ENCODE measurements at regions not wholly inside any gene's neighbourhood (a gene's known extent, or its start where the extent isn't known, plus 50 kb on each side); places are given as distances from the start of the nearest gene placed in this dataset.

GRCh38 chr5:173451031-173451430 is 122.8 kb upstream of the STC2 start:
- no peaks in the 10 kb centered on the region for H3K27me3 ChIP-seq (replicated peaks in 1 of 4; ENCODE audit: control insufficient read depth in 3 of 4, extremely low read depth in 1 of 4, insufficient read depth in 3 of 4, low read length in 3 of 4)
- POLR2A ChIA-PET (ENCODE audit: partially characterized antibody) = no interaction called here
- H2BK5ac ChIP-seq (ENCODE audit: low read depth, low read length) = no peak overlapping the region
- no peak overlapping the region for H2BK120ac ChIP-seq (replicated peaks; ENCODE audit: low read depth, low read length)
- no peak overlapping the region for H4K5ac ChIP-seq (ENCODE audit: insufficient read length, low read depth, low read length)
- H3K9me3 ChIP-seq (ENCODE audit: insufficient read depth in 2 of 2, low read depth in 1 of 2, low read length in 1 of 2) = peaks cover 0 to 4% of the 10 kb centered on the region in 2 experiments; a peak in 1 of 4 replicates
- H3K18ac ChIP-seq (ENCODE audit: extremely low read depth, low read length) = no peak overlapping the region
- no peaks in the 10 kb centered on the region for H3K36me3 ChIP-seq (ENCODE audit: control insufficient read depth in 2 of 4, insufficient read depth in 4 of 4, low read length in 3 of 4)
- no peak overlapping the region for H4K91ac ChIP-seq (replicated peaks; ENCODE audit: insufficient read length, low read length)
- DNase-seq (ENCODE audit: low read depth in 1 of 2, low spot score in 2 of 2) = peak; percentile 3 to 61
- H3K79me2 ChIP-seq (ENCODE audit: control insufficient read depth in 1 of 2, insufficient read depth in 2 of 2, low read length in 2 of 2) = no peaks in the 10 kb centered on the region
- no peak overlapping the region for H2BK15ac ChIP-seq (ENCODE audit: low read length)
- FAIRE-seq = peak; percentile 48
- no peak overlapping the region for H3K56ac ChIP-seq (replicated peaks; ENCODE audit: insufficient read length, low read depth, low read length)
- CTCF ChIA-PET (ENCODE audit: partially characterized antibody) = interaction anchor here (0.7 to 4.0 kb wide), 29 partner anchors 10 to 335 kb away, joined by 3 to 31 read pairs (median 4); no protein-coding TSS in a partner anchor
- no peaks in the 10 kb centered on the region for H4K20me1 ChIP-seq (replicated peaks in 1 of 2; ENCODE audit: control insufficient read depth in 1 of 2, insufficient read depth in 2 of 2, low read length in 2 of 2)
- no peak overlapping the region for H4K8ac ChIP-seq (ENCODE audit: extremely low read depth, insufficient read depth, low read length)
- no peak overlapping the region for H2AK5ac ChIP-seq (ENCODE audit: low read depth, low read length)
- H3K4me1 ChIP-seq (replicated peaks in 1 of 4; ENCODE audit: control insufficient read depth in 3 of 4, insufficient read depth in 4 of 4, low read length in 3 of 4) = no peaks in the 10 kb centered on the region
- no peak overlapping the region for H3K27ac ChIP-seq (ENCODE audit: low read depth, low read length)
- H3K23me2 ChIP-seq (ENCODE audit: low read depth, low read length) = no peaks in the 10 kb centered on the region
- TF ChIP-seq SP1 (IDR thresholded peaks at IDR 0.05; ENCODE audit: low read depth, low read length) (no peak), ZNF274 (IDR thresholded peaks at IDR 0.05; ENCODE audit: borderline replicate concordance, extremely low read depth, low read length) (no peak), SIX5 (IDR thresholded peaks at IDR 0.05; ENCODE audit: low read depth, low read length) (no peak), SP2 (IDR thresholded peaks at IDR 0.05; ENCODE audit: low read length) (peak; percentile 63; the same call in 1 of the 2 replicates), RAD21 (IDR thresholded peaks at IDR 0.05 in 1 of 2, conservative IDR thresholded peaks at IDR 0.05 in 1 of 2; ENCODE audit: low read depth in 2 of 2, low read length in 2 of 2) (peak; percentile 52 to 64)
- TF ChIP-seq, protein P1, sequence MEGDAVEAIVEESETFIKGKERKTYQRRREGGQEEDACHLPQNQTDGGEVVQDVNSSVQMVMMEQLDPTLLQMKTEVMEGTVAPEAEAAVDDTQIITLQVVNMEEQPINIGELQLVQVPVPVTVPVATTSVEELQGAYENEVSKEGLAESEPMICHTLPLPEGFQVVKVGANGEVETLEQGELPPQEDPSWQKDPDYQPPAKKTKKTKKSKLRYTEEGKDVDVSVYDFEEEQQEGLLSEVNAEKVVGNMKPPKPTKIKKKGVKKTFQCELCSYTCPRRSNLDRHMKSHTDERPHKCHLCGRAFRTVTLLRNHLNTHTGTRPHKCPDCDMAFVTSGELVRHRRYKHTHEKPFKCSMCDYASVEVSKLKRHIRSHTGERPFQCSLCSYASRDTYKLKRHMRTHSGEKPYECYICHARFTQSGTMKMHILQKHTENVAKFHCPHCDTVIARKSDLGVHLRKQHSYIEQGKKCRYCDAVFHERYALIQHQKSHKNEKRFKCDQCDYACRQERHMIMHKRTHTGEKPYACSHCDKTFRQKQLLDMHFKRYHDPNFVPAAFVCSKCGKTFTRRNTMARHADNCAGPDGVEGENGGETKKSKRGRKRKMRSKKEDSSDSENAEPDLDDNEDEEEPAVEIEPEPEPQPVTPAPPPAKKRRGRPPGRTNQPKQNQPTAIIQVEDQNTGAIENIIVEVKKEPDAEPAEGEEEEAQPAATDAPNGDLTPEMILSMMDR (IDR thresholded peaks at IDR 0.05; ENCODE audit: control extremely low read depth in 1 of 3, insufficient read depth in 1 of 3, low read depth in 1 of 3, low read length in 3 of 3) = peak; percentile 53 to 82 (median 65); a peak in 3 of 4 replicates
- H3K4me3 ChIP-seq (ENCODE audit: extremely low read depth in 1 of 4, insufficient read depth in 2 of 4, low read depth in 3 of 4, low read length in 4 of 4) = no peak overlapping the region
- no peak overlapping the region for H3K23ac ChIP-seq (ENCODE audit: insufficient read length)
- H2BK12ac ChIP-seq (ENCODE audit: low read depth, low read length) = no peak overlapping the region
- H2AFZ ChIP-seq (ENCODE audit: low read length) = peak overlapping the region; percentile 61
- WGBS, 2 experiments (ENCODE audit: extremely low coverage in 1 of 2, insufficient coverage in 1 of 2, insufficient read length in 1 of 2, insufficient replicate concordance in 2 of 2, low coverage in 1 of 2, low lambda C conversion rate in 2 of 2, missing lambda C conversion rate in 1 of 2) = 59% methylated on average over 5 of the region's 5 CpGs; no CpG with 5 or more reads in 1 of the 2 experiments
- no peaks in the 10 kb centered on the region for H3K79me1 ChIP-seq (ENCODE audit: low read depth, low read length)
- no peak overlapping the region for H3K14ac ChIP-seq (ENCODE audit: insufficient read length)
- H3K4ac ChIP-seq (replicated peaks; ENCODE audit: insufficient read length, low read depth, low read length) = no peak overlapping the region
- H3K4me2 ChIP-seq (ENCODE audit: insufficient read depth in 1 of 2, low read depth in 2 of 2, low read length in 2 of 2) = no peak overlapping the region
- H3K9ac ChIP-seq (replicated peaks in 1 of 4; ENCODE audit: extremely low read depth in 1 of 4, low read depth in 3 of 4, low read length in 3 of 4) = no peak overlapping the region
- no peak overlapping the region for H2BK20ac ChIP-seq (ENCODE audit: low read length)

Data from H1 (cell line).